AG04450 (cell line): ENCODE measurements at regions not wholly inside any gene's neighbourhood (a gene's known extent, or its start where the extent isn't known, plus 50 kb on each side); places are given as distances from the start of the nearest gene placed in this dataset.

ENCODE experiments used
- CTCF ChIA-PET: fragments of 300-600, 350-600 bp; formaldehyde crosslinking; extraction: SDS; loops from one replicate; lab custom pipeline; 2022; ENCODE audit warnings: antibody characterized with exemption, inconsistent platforms; lab: Charles Lee
- POLR2A ChIA-PET: fragments of 350-600 bp; formaldehyde crosslinking; extraction: SDS; loops from one replicate; lab custom pipeline; 2021; ENCODE audit warnings: antibody characterized with exemption, inconsistent platforms; lab: Yijun Ruan, JAX
- DNase-seq: peaks from one replicate; pipeline ENCODE4 v3.0.0-alpha.2; 2011; ENCODE audit warnings: low read depth, low spot score
- H3K27ac ChIP-seq: one replicate; pipeline ENCODE4 v1.5.1; 2012; ENCODE audit warnings: low read depth, low read length, control low read depth
- H3K27me3 ChIP-seq: one replicate; pipeline ENCODE4 v1.6.0; 2012; ENCODE audit warnings: low read length; ENCODE audit not compliant: control insufficient read depth, insufficient read depth
- H3K4me3 ChIP-seq: 2 replicates; pipeline ENCODE4 v1.5.1; 2011; ENCODE audit warnings: mild to moderate bottlenecking, low read depth, low read length, control low read depth
- H3K9me3 ChIP-seq: 2 replicates; pipeline ENCODE4 v1.5.1; 2012; ENCODE audit warnings: low read length; ENCODE audit not compliant: control insufficient read depth, insufficient read depth
- CTCF ChIP-seq: IDR thresholded peaks from 2 replicates; pipeline ENCODE4 v1.5.1; 2011; ENCODE audit warnings: low read depth, low read length, control low read depth, inconsistent platforms

GRCh38 chr2:8078705-8079104 lies 603.2 kb upstream of the ID2 start:
- Histone ChIP-seq H3K27ac (no peak overlapping the region), H3K4me3 (no peak overlapping the region), H3K27me3 (no peaks in the 10 kb centered on the region), H3K9me3 (no peaks in the 10 kb centered on the region; the same call in 1 of the 2 replicates)
- POLR2A ChIA-PET = no interaction called here
- no peak for TF ChIP-seq CTCF
- CTCF ChIA-PET = no interaction called here
- no peak for DNase-seq

GRCh38 chr2:8080063-8080462 lies 601.8 kb upstream of the ID2 start:
- CTCF ChIA-PET = no interaction called here
- H3K27me3 ChIP-seq = no peaks in the 10 kb centered on the region

GRCh38 chr2:8081130-8081529 lies 600.7 kb upstream of the ID2 start:
- ChIA-PET CTCF (no interaction called here), POLR2A (no interaction called here)
- no peak for TF ChIP-seq CTCF
- no peak for DNase-seq
- no peaks in the 10 kb centered on the region for H3K27me3 ChIP-seq
- no peak overlapping the region for H3K27ac ChIP-seq
- no peak overlapping the region for H3K4me3 ChIP-seq
- no peaks in the 10 kb centered on the region; the same call in 1 of the 2 replicates for H3K9me3 ChIP-seq

More at GRCh38 chr2:8080063-8080462, 601.8 kb upstream of the ID2 start:
- TF ChIP-seq CTCF = no peak
- Histone ChIP-seq H3K27ac (no peak overlapping the region), H3K9me3 (no peaks in the 10 kb centered on the region; the same call in 1 of the 2 replicates), H3K4me3 (no peak overlapping the region)
- no peak for DNase-seq
- POLR2A ChIA-PET = no interaction called here

GRCh38 chr2:8082840-8083239 lies 599.0 kb upstream of the ID2 start:
- POLR2A ChIA-PET = no interaction called here
- CTCF ChIA-PET = no interaction called here
- no peaks in the 10 kb centered on the region for H3K9me3 ChIP-seq
- H3K4me3 ChIP-seq = no peak overlapping the region
- TF ChIP-seq CTCF = no peak
- DNase-seq = no peak
- no peaks in the 10 kb centered on the region for H3K27me3 ChIP-seq
- no peak overlapping the region for H3K27ac ChIP-seq

GRCh38 chr2:8086357-8086756 lies 595.5 kb upstream of the ID2 start:
- Histone ChIP-seq H3K27ac (no peak overlapping the region), H3K27me3 (no peaks in the 10 kb centered on the region), H3K9me3 (no peaks in the 10 kb centered on the region), H3K4me3 (no peak overlapping the region)
- no peak for TF ChIP-seq CTCF
- ChIA-PET CTCF (no interaction called here), POLR2A (interaction anchor here (2.2 kb wide), 1 partner anchor 596 kb away, joined by 11 read pairs; the partner anchor contains the start of gene ID2)
- DNase-seq = no peak
